Type B pancreatic cell (in vitro differentiated cells): ENCODE measurements at regions not wholly inside any gene's neighbourhood (a gene's known extent, or its start where the extent isn't known, plus 50 kb on each side); places are given as distances from the start of the nearest gene placed in this dataset.

Source experiments
- DNase-seq: peaks from one replicate; pipeline ENCODE4 v3.0.0; 2021; ENCODE audit warnings: mixed read lengths; ENCODE audit not compliant: unreplicated experiment; ENCODE audit errors: extremely low spot score
- H3K27ac Mint-ChIP-seq: 2 replicates; pipeline ENCODE4 v1.8.0; 2021; ENCODE audit warnings: mild to moderate bottlenecking, mixed read lengths
- H3K27me3 Mint-ChIP-seq: 2 replicates; pipeline ENCODE4 v1.8.0; 2021; ENCODE audit warnings: mixed read lengths
- H3K36me3 Mint-ChIP-seq: 2 replicates; pipeline ENCODE4 v1.8.0; 2021; ENCODE audit warnings: mixed read lengths
- H3K4me1 Mint-ChIP-seq: one replicate; pipeline ENCODE4 v1.8.0; 2021; ENCODE audit warnings: mixed read lengths; ENCODE audit not compliant: unreplicated experiment
- H3K4me3 Mint-ChIP-seq: 2 replicates; pipeline ENCODE4 v1.8.0; 2021; ENCODE audit warnings: mild to moderate bottlenecking, mixed read lengths
- H3K9me3 Mint-ChIP-seq: 2 replicates; pipeline ENCODE4 v1.8.0; 2021; ENCODE audit warnings: mixed read lengths
- TF ChIP-seq, protein P1 (sequence below): fragments of 200-600 bp; sonication (generic); conservative IDR thresholded peaks from 2 replicates; pipeline ENCODE4 v1.5.0; 2021; ENCODE audit warnings: antibody characterized with exemption, mild to moderate bottlenecking

DNA sequence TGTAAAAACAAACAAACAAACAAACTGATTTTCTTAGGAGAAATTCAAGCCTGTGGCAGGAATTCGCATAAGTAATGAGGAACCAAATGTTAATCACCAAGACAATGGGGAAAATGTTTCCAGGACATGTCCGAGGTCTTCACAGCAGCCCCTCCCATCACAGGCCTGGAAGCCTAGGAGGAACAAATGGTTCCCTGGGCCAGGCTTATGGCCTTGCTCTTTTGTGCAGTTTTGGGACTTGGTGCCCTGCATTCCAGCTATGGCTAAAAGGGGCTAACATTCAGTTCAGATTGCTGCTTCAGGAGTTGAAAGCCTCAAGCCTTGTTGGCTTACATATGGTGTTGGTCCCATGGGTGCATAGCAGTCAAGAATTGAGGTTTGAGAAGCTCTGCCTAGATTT, 1372.7 kb upstream of the CITED2 start:
- Mint-ChIP-seq H3K27me3 (no peaks in the 10 kb centered on the region), H3K27ac (no peak overlapping the region), H3K9me3 (peaks cover 23% of the 10 kb centered on the region), H3K4me3 (no peak overlapping the region), H3K4me1 (no peaks in the 10 kb centered on the region), H3K36me3 (peaks cover 5% of the 10 kb centered on the region)
- no peak for DNase-seq
- TF ChIP-seq, protein P1, sequence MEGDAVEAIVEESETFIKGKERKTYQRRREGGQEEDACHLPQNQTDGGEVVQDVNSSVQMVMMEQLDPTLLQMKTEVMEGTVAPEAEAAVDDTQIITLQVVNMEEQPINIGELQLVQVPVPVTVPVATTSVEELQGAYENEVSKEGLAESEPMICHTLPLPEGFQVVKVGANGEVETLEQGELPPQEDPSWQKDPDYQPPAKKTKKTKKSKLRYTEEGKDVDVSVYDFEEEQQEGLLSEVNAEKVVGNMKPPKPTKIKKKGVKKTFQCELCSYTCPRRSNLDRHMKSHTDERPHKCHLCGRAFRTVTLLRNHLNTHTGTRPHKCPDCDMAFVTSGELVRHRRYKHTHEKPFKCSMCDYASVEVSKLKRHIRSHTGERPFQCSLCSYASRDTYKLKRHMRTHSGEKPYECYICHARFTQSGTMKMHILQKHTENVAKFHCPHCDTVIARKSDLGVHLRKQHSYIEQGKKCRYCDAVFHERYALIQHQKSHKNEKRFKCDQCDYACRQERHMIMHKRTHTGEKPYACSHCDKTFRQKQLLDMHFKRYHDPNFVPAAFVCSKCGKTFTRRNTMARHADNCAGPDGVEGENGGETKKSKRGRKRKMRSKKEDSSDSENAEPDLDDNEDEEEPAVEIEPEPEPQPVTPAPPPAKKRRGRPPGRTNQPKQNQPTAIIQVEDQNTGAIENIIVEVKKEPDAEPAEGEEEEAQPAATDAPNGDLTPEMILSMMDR = no peak

GRCh38 chr6:140744659-140745320, 1370.3 kb upstream of the CITED2 start:
- Mint-ChIP-seq H3K4me1 (no peaks in the 10 kb centered on the region), H3K4me3 (no peak overlapping the region), H3K36me3 (peaks cover 5% of the 10 kb centered on the region), H3K27me3 (no peaks in the 10 kb centered on the region), H3K27ac (no peak overlapping the region), H3K9me3 (peaks cover 18% of the 10 kb centered on the region)
- TF ChIP-seq, protein P1 = no peak
- no peak for DNase-seq

DNA sequence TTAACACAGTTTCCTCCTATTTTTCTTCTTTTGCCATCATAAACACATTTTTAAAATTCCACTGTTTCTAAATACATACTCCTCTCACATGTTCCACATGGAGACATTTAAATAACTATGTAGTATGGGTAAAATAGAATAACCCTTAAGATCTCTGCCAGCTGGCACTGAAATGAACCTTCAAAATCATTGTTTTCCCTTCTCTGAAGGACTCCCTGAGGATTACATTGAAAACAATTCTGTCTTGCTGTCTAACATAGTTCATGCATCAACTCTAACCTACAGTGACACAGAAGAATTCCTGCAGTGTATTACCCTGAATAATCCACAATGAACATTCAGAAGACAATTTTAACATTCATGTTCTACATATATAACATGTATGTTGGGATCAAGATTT, 1361.8 kb upstream of the CITED2 start:
- Mint-ChIP-seq H3K27me3 (no peaks in the 10 kb centered on the region), H3K4me1 (no peaks in the 10 kb centered on the region), H3K9me3 (peaks cover 6% of the 10 kb centered on the region), H3K27ac (no peak overlapping the region), H3K4me3 (no peak overlapping the region), H3K36me3 (no peaks in the 10 kb centered on the region)
- TF ChIP-seq, protein P1 = no peak
- no peak for DNase-seq

GRCh38 chr6:140732991-140733390, 1358.5 kb upstream of the CITED2 start:
- H3K27ac Mint-ChIP-seq = no peak overlapping the region
- no peaks in the 10 kb centered on the region for H3K9me3 Mint-ChIP-seq
- TF ChIP-seq, protein P1 = no peak
- H3K4me3 Mint-ChIP-seq = no peak overlapping the region
- no peaks in the 10 kb centered on the region for H3K36me3 Mint-ChIP-seq
- no peaks in the 10 kb centered on the region for H3K27me3 Mint-ChIP-seq
- H3K4me1 Mint-ChIP-seq = no peaks in the 10 kb centered on the region
- DNase-seq = no peak

GRCh38 chr6:140732155-140732554, 1357.7 kb upstream of the CITED2 start:
- Mint-ChIP-seq H3K27ac (no peak overlapping the region), H3K4me1 (no peaks in the 10 kb centered on the region), H3K9me3 (no peaks in the 10 kb centered on the region), H3K27me3 (no peaks in the 10 kb centered on the region), H3K4me3 (no peak overlapping the region), H3K36me3 (no peaks in the 10 kb centered on the region)
- TF ChIP-seq, protein P1 = no peak
- no peak for DNase-seq

DNA sequence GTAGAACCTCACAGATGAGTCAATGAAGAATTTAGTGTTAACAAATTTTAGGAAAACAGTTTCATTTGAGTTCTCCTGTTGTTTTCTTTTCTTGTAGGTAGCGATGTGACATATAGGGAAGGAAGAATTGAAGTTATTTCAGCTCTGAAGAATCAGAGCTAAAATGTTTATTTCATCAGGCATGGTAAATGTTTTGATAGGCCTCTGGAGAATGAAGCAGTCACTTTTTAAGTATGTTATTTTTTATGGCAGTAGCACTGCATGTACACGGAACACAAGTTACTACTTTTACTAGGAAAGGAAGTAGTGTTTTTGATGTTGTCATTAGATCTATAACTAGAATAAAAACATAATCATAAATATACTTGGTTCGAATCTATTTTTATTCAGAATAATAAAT, 1357.3 kb upstream of the CITED2 start:
- Mint-ChIP-seq H3K27me3 (no peaks in the 10 kb centered on the region), H3K9me3 (no peaks in the 10 kb centered on the region), H3K4me3 (no peak overlapping the region), H3K27ac (no peak overlapping the region), H3K36me3 (no peaks in the 10 kb centered on the region), H3K4me1 (no peaks in the 10 kb centered on the region)
- TF ChIP-seq, protein P1 = no peak
- DNase-seq = no peak
